Endothelial cell (in vitro differentiated cells): ENCODE measurements at regions not wholly inside any gene's neighbourhood (a gene's known extent, or its start where the extent isn't known, plus 50 kb on each side); places are given as distances from the start of the nearest gene placed in this dataset.

Experiments used
- DNase-seq: peaks from one replicate; pipeline ENCODE4 v3.0.0; 2021; ENCODE audit warnings: low spot score
- H3K27ac Mint-ChIP-seq: one replicate; pipeline ENCODE4 v1.8.0; 2021; ENCODE audit warnings: mixed read lengths, inconsistent platforms; ENCODE audit not compliant: unreplicated experiment
- H3K27me3 Mint-ChIP-seq: one replicate; pipeline ENCODE4 v1.8.0; 2021; ENCODE audit warnings: mild to moderate bottlenecking, moderate library complexity, mixed read lengths, inconsistent platforms; ENCODE audit not compliant: unreplicated experiment
- H3K36me3 Mint-ChIP-seq: one replicate; pipeline ENCODE4 v1.8.0; 2021; ENCODE audit warnings: mild to moderate bottlenecking, low read depth, mixed read lengths, inconsistent platforms; ENCODE audit not compliant: unreplicated experiment
- H3K4me1 Mint-ChIP-seq: one replicate; pipeline ENCODE4 v1.8.0; 2021; ENCODE audit warnings: mild to moderate bottlenecking, mixed read lengths, inconsistent platforms; ENCODE audit not compliant: unreplicated experiment
- H3K4me3 Mint-ChIP-seq: one replicate; pipeline ENCODE4 v1.8.0; 2021; ENCODE audit warnings: mild to moderate bottlenecking, mixed read lengths, inconsistent platforms; ENCODE audit not compliant: unreplicated experiment
- H3K9me3 Mint-ChIP-seq: one replicate; pipeline ENCODE4 v1.8.0; 2021; ENCODE audit warnings: mixed read lengths, inconsistent platforms; ENCODE audit not compliant: unreplicated experiment
- CTCF ChIP-seq: fragments of 200-600 bp; sonication (generic); IDR thresholded peaks from one replicate; pipeline ENCODE4 v1.5.0; 2021; ENCODE audit warnings: antibody characterized with exemption; ENCODE audit not compliant: unreplicated experiment

- no peak for DNase-seq
- Mint-ChIP-seq H3K4me3 (no peak overlapping the region), H3K36me3 (peaks cover 4% of the 10 kb centered on the region), H3K27ac (no peak overlapping the region), H3K4me1 (no peaks in the 10 kb centered on the region), H3K27me3 (no peaks in the 10 kb centered on the region), H3K9me3 (peaks cover 8% of the 10 kb centered on the region)
- TF ChIP-seq CTCF: no peak
These were observed 77.1 kb upstream of the IRX1 start for GRCh38 chr5:3518576-3518975.

GRCh38 chr5:3518051-3518450 lies 77.6 kb upstream of the IRX1 start:
- Mint-ChIP-seq H3K27ac (no peak overlapping the region), H3K27me3 (no peaks in the 10 kb centered on the region), H3K9me3 (peaks cover 3% of the 10 kb centered on the region), H3K36me3 (peaks cover 2% of the 10 kb centered on the region), H3K4me1 (no peaks in the 10 kb centered on the region), H3K4me3 (no peak overlapping the region)
- no peak for DNase-seq
- no peak for TF ChIP-seq CTCF

GRCh38 chr5:3517348-3517747 lies 78.3 kb upstream of the IRX1 start:
- Mint-ChIP-seq H3K4me3 (no peak overlapping the region), H3K27me3 (no peaks in the 10 kb centered on the region), H3K36me3 (no peaks in the 10 kb centered on the region), H3K27ac (no peak overlapping the region), H3K9me3 (no peaks in the 10 kb centered on the region), H3K4me1 (no peaks in the 10 kb centered on the region)
- TF ChIP-seq CTCF: no peak
- DNase-seq: no peak

- H3K36me3 Mint-ChIP-seq: no peaks in the 10 kb centered on the region
- no peaks in the 10 kb centered on the region for H3K9me3 Mint-ChIP-seq
- TF ChIP-seq CTCF: no peak
- no peak overlapping the region for H3K27ac Mint-ChIP-seq
- DNase-seq: no peak
- no peaks in the 10 kb centered on the region for H3K4me1 Mint-ChIP-seq
- no peak overlapping the region for H3K4me3 Mint-ChIP-seq
- H3K27me3 Mint-ChIP-seq: peaks cover 4% of the 10 kb centered on the region
These were observed 83.1 kb upstream of the IRX1 start for GRCh38 chr5:3512361-3513095.

GRCh38 chr5:3511934-3512333 lies 83.7 kb upstream of the IRX1 start:
- Mint-ChIP-seq H3K9me3 (no peaks in the 10 kb centered on the region), H3K27me3 (peaks cover 4% of the 10 kb centered on the region), H3K4me3 (no peak overlapping the region), H3K4me1 (no peaks in the 10 kb centered on the region), H3K36me3 (no peaks in the 10 kb centered on the region), H3K27ac (no peak overlapping the region)
- DNase-seq: no peak
- no peak for TF ChIP-seq CTCF
